Transverse colon (tissue), 4 donors: ENCODE measurements at regions not wholly inside any gene's neighbourhood (a gene's known extent, or its start where the extent isn't known, plus 50 kb on each side); places are given as distances from the start of the nearest gene placed in this dataset.
"Not testable (repeated sequence)": the region's sequence is repeated elsewhere in the genome, so short reads cannot be mapped to it uniquely, and the experiment has no call there.

Experiments
- DNase-seq: peaks from one replicate; pipeline ENCODE4 v3.0.0-alpha.2; 2019
- H3K27ac ChIP-seq, 4 donors: fragments of 200-600 bp; sonication (generic); 2 replicates each; pipeline ENCODE4 v1.5.1; 2016 to 2018; ENCODE audit warnings: inconsistent platforms in 4 of 4
- H3K27me3 ChIP-seq: fragments of 200-600 bp; sonication (generic); 2 replicates; pipeline ENCODE4 v1.5.1; 2017; ENCODE audit warnings: inconsistent platforms
- H3K36me3 ChIP-seq, 4 donors: fragments of 200-600 bp; sonication (generic); 2 replicates each; pipeline ENCODE4 v1.5.1; 2017 to 2019; ENCODE audit warnings: inconsistent platforms in 4 of 4
- H3K4me1 ChIP-seq, 4 donors: fragments of 200-600 bp; sonication (generic); 2 replicates each; pipeline ENCODE4 v1.5.1; 2017 to 2020; ENCODE audit warnings: inconsistent platforms in 4 of 4
- H3K4me3 ChIP-seq, 4 donors: fragments of 200-600 bp; sonication (generic); 1 replicate in 1 of 4; 2 replicates in 3 of 4; pipeline versions ENCODE4 v1.5.1 to v1.6.1; 2017 to 2019; ENCODE audit warnings: inconsistent platforms in 4 of 4
- H3K9me3 ChIP-seq, 2 donors: fragments of 200-600 bp; sonication (generic); 2 replicates each; pipeline ENCODE4 v1.5.1; 2017 to 2019; ENCODE audit warnings: inconsistent platforms in 2 of 2
- EP300 ChIP-seq: sonication (generic); formaldehyde crosslinking; IDR thresholded peaks from one replicate; pipeline ENCODE4 v1.6.1; 2017; ENCODE audit warnings: antibody characterized with exemption, low read depth
- POLR2A ChIP-seq: fragments of 450-650 bp; IDR thresholded peaks from one replicate; pipeline ENCODE4 v1.6.1; 2016; ENCODE audit warnings: antibody characterized with exemption, mild to moderate bottlenecking, moderate library complexity
- POLR2AphosphoS5 ChIP-seq, 3 donors: sonication (generic); formaldehyde crosslinking; IDR thresholded peaks; one replicate each; pipeline ENCODE4 v1.6.1; 2016; ENCODE audit warnings: antibody characterized with exemption in 3 of 3
- WGBS, 2 donors: methylation state at CpG; one replicate each; pipeline ENCODE4 v1.1.5; 2018; ENCODE audit warnings: low coverage in 1 of 2; 5-methylcytosine and 5-hydroxymethylcytosine counted together
- in situ Hi-C, 4 donors: fragments of 200-750 bp; cut with MboI; loops; one replicate each; pipeline versions ENCODE4 v1.15.0 to v1.15.1; 2017; ENCODE audit warnings: low sequenced_read_pairs in 3 of 4, low pct_ligation_motif_present in 1 of 4, low pct_unique_long_range_greater_than_20kb in 1 of 4
- intact Hi-C: fragments of 100-400 bp; cut with DNase I; formaldehyde crosslinking; loops from one replicate; pipeline ENCODE4 v1.15.1; 2023; ENCODE audit warnings: low total_unique reads
- TF ChIP-seq, protein P1 (sequence below), 5 experiments: fragments of 200-600 bp in 3 of 5; fragments of 450-650 bp in 2 of 5; sonication (generic) in 3 of 5; IDR thresholded peaks; 1 replicate in 2 of 5; 2 replicates in 3 of 5; pipeline ENCODE4 v1.5.1; 2016 to 2017; ENCODE audit warnings: antibody characterized with exemption in 5 of 5, inconsistent platforms in 3 of 5, mild to moderate bottlenecking in 2 of 5, moderate library complexity in 1 of 5

DNA sequence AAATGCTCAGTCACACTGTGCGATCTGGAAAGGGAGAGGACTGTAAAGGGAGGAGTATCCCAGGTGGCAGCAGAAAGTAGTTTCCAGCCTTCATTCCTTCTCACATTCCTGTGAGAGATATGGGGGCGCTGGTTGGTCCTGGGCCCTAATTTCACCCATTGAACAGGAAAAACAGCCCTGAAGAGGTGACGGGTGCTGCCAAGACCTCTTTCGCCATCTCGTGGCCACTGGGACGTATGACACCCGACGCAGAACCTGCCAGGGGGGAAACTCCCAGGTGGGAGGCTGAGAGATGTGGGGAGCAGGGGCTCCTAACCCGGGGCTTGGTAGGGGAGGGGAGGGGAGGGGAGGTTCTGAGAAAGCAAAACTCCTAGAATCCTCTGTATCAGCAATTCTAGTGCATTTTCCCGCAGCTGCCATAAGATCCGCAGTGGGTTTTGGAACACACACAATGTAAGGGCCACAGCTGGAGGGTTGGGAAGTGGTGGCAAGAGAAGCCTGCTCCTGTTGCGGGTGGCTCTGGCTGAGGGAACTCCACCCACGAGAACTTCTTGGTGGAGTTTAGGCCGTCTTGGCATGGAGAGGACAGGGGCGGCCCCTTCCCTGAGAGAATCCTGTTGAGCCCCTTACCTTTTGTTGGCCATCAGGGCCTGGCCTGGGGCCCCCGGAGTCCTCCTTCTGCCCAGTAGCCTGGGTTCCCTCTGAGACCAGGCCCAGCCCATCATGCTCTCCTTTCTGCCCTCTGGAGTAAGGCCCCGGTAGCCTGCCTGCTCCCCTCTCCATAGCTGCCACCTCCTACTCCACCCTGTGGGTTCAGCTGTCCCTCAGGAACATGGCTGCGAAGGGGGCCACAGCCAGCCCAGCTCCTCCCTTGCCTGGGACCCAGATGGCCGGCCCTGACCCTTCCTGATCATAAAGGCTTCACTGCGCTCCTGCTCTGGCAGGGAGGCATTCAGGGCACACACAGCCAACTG, 134.1 kb downstream of the OR13H1 start:
- in situ Hi-C loops (loop anchor here in 1 of 4 donors (5.0 kb wide), 1 partner anchor 164 kb away; no protein-coding TSS in a partner anchor), intact Hi-C loops (no loop called here)
- no peak overlapping the region for H3K27ac ChIP-seq
- TF ChIP-seq, protein P1, sequence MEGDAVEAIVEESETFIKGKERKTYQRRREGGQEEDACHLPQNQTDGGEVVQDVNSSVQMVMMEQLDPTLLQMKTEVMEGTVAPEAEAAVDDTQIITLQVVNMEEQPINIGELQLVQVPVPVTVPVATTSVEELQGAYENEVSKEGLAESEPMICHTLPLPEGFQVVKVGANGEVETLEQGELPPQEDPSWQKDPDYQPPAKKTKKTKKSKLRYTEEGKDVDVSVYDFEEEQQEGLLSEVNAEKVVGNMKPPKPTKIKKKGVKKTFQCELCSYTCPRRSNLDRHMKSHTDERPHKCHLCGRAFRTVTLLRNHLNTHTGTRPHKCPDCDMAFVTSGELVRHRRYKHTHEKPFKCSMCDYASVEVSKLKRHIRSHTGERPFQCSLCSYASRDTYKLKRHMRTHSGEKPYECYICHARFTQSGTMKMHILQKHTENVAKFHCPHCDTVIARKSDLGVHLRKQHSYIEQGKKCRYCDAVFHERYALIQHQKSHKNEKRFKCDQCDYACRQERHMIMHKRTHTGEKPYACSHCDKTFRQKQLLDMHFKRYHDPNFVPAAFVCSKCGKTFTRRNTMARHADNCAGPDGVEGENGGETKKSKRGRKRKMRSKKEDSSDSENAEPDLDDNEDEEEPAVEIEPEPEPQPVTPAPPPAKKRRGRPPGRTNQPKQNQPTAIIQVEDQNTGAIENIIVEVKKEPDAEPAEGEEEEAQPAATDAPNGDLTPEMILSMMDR (IDR thresholded peaks at IDR 0.05) = peak in 4 of 5 experiments; percentile 24 to 71 (median 40)
- TF ChIP-seq EP300 (no peak), POLR2AphosphoS5 (IDR thresholded peaks at IDR 0.05) (no peak)
- no peaks in the 10 kb centered on the region for H3K36me3 ChIP-seq
- no peaks in the 10 kb centered on the region for H3K27me3 ChIP-seq
- H3K4me1 ChIP-seq = no peaks in the 10 kb centered on the region
- peak; percentile 31 for DNase-seq
- H3K9me3 ChIP-seq = no peaks in the 10 kb centered on the region
- no peak overlapping the region for H3K4me3 ChIP-seq
- WGBS, 2 donors = 39% methylated on average over 20 of the region's 20 CpGs; no CpG with 5 or more reads in 1 of the 2 donors

DNA sequence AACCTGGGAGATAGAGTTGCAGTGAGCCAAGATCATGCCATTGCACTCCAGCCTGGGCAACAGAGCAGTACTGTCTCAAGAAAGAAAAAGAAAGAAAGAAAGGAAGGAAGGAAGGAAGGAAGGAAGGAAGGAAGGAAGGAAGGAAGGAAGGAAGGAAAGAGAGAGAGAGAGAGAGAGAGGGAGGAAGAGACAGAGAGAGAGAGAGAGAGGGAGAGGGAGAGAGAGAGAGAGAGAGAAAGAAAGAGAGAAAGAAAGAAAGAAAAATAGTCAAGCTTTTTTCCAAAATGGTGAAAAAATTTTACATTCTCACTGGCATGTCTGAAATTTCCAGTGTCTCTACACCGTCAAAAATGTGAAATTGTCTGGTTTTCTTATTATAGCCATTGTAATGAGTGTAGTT, 138.9 kb downstream of the OR13H1 start:
- 64 to 83% methylated on average over 1 of the region's 1 CpG for WGBS, 2 donors

DNA sequence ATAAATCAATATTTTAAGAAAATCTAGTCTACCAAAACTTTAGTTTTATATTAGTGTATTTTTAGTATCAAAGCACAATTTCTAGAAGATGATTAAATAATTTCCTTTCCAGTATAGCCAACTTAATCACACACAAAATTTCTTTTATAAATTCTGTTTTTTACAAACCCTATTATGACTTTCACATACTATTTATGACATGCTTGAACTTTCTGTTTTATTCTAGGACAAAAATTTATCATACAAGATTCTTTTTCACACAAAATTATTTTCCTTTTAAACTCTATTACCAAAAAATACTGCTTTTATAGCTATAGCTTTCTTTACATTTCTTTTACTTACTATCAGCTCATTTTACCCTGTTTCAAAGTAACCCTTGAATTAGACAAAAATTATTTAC, 149.5 kb downstream of the OR13H1 start:
- H3K9me3 ChIP-seq = no peaks in the 10 kb centered on the region
- in situ Hi-C loops = no loop called here
- H3K27ac ChIP-seq = no peak overlapping the region
- no peaks in the 10 kb centered on the region for H3K36me3 ChIP-seq
- TF ChIP-seq POLR2A = no peak
- no peak for TF ChIP-seq EP300
- no peak for DNase-seq
- no peaks in the 10 kb centered on the region for H3K4me1 ChIP-seq
- intact Hi-C loops = no loop called here
- no peaks in the 10 kb centered on the region for H3K27me3 ChIP-seq
- no peak overlapping the region for H3K4me3 ChIP-seq

More for the DNA sequence above, 138.9 kb downstream of the OR13H1 start:
- H3K36me3 ChIP-seq, H3K9me3 ChIP-seq, in situ Hi-C loops, H3K27me3 ChIP-seq, H3K4me3 ChIP-seq, H3K4me1 ChIP-seq, intact Hi-C loops, DNase-seq, H3K27ac ChIP-seq: not testable (repeated sequence)

DNA sequence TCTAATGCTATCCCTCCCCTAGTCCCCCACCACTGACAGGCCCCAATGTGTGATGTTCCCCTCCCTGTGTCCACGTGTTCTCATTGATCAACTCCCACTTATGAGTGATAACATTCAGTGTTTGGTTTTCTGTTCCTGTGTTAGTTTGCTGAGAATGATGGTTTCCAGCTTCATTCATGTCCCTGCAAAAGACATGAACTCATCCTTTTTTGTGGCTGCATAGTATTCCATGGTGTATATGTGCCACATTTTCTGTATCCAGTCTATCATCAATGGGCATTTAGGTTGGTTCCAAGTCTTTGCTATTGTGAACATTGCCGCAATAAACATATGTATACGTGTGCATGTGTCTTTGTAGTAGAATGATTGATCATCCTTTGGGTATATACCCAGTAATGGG, 153.1 kb downstream of the OR13H1 start:
- intact Hi-C loops, H3K9me3 ChIP-seq, H3K4me3 ChIP-seq, H3K36me3 ChIP-seq, in situ Hi-C loops, H3K27ac ChIP-seq, H3K27me3 ChIP-seq, DNase-seq, H3K4me1 ChIP-seq: not testable (repeated sequence)
- 88 to 100% methylated on average over 1 to 3 of the region's 3 CpGs for whole genome bisulfite sequencing, 2 donors

DNA sequence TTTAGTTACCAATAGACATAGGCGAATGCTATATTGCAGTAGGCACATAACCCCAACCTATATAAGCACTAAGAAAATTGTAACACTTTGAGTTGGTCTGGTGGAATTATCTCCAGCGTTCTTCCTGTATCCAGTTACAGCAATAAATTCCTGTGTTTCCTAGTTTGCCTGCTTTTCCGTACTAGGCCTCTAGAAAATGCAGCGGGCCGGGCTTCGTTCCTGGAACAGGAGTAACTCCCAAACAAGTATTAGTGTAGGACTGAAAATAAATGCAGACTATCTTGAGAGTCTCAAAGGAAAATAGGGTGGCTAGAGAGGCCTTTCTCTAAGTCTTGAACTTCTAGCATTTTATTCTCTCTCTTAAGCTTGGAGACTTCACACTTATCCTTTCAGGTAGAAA, 159.8 kb downstream of the OR13H1 start:
- in situ Hi-C loops (no loop called here), intact Hi-C loops (no loop called here)
- 60 to 100% methylated on average over 1 to 6 of the region's 6 CpGs for WGBS, 2 donors
- H3K27ac ChIP-seq = peak overlapping the region in 1 of 4 donors; percentile 67
- no peaks in the 10 kb centered on the region for H3K4me1 ChIP-seq
- no peaks in the 10 kb centered on the region for H3K27me3 ChIP-seq
- H3K9me3 ChIP-seq = no peaks in the 10 kb centered on the region
- TF ChIP-seq EP300 (no peak), POLR2A (no peak), POLR2AphosphoS5 (IDR thresholded peaks at IDR 0.05) (no peak)
- TF ChIP-seq, protein P1 (IDR thresholded peaks at IDR 0.05) = no peak
- no peak for DNase-seq
- H3K36me3 ChIP-seq = no peaks in the 10 kb centered on the region
- no peak overlapping the region for H3K4me3 ChIP-seq
